H1 (cell line): ENCODE measurements at regions not wholly inside any gene's neighbourhood (a gene's known extent, or its start where the extent isn't known, plus 50 kb on each side); places are given as distances from the start of the nearest gene placed in this dataset.

Experiments
- CTCF ChIA-PET: fragments of 300-600 bp; sonication (Branson Sonifier 250); formaldehyde crosslinking; loops from one replicate; lab custom pipeline; 2021; ENCODE audit not compliant: partially characterized antibody; lab: Charles Lee
- POLR2A ChIA-PET: fragments of 300-600 bp; sonication (Branson Sonifier 250); formaldehyde crosslinking; loops from one replicate; lab custom pipeline; 2021; ENCODE audit warnings: inconsistent platforms; ENCODE audit not compliant: partially characterized antibody; lab: Charles Lee
- DNase-seq, 2 experiments: peaks; one replicate each; pipeline versions ENCODE4 v3.0.0 to v3.0.0-alpha.2; 2010 to 2022; ENCODE audit warnings: low spot score in 2 of 2, low read depth in 1 of 2, mixed read lengths in 1 of 2
- FAIRE-seq: peaks from 2 replicates; lab custom pipeline; 2011; peaks lifted over from hg19 to GRCh38; lab: Jason Lieb, UNC
- H2AFZ ChIP-seq: 2 replicates; pipeline ENCODE4 v1.8.1; 2012; ENCODE audit warnings: low read length, inconsistent platforms
- H2AK5ac ChIP-seq: 2 replicates; pipeline ENCODE4 v1.6.1; 2013; ENCODE audit warnings: low read depth, low read length
- H2BK120ac ChIP-seq: replicated peaks from 2 replicates; pipeline ENCODE3; 2013; ENCODE audit warnings: low read depth, low read length, inconsistent platforms
- H2BK12ac ChIP-seq: 2 replicates; pipeline ENCODE4 v1.6.1; 2013; ENCODE audit warnings: low read depth, low read length
- H2BK15ac ChIP-seq: 2 replicates; pipeline ENCODE4 v1.6.1; 2013; ENCODE audit warnings: low read length
- H2BK20ac ChIP-seq: 2 replicates; pipeline ENCODE4 v1.6.1; 2013; ENCODE audit warnings: low read length
- H2BK5ac ChIP-seq: 2 replicates; pipeline ENCODE4 v1.6.1; 2013; ENCODE audit warnings: low read depth, low read length
- H3K14ac ChIP-seq: 2 replicates; pipeline ENCODE4 v1.6.1; 2013; ENCODE audit warnings: inconsistent platforms; ENCODE audit not compliant: insufficient read length
- H3K18ac ChIP-seq: 2 replicates; pipeline ENCODE4 v1.6.1; 2013; ENCODE audit warnings: low read length; ENCODE audit errors: extremely low read depth
- H3K23ac ChIP-seq: 2 replicates; pipeline ENCODE4 v1.6.1; 2013; ENCODE audit warnings: inconsistent platforms; ENCODE audit not compliant: insufficient read length
- H3K23me2 ChIP-seq: 2 replicates; pipeline ENCODE4 v1.6.1; 2013; ENCODE audit warnings: low read depth, low read length
- H3K27ac ChIP-seq: 2 replicates; pipeline ENCODE4 v1.6.1; 2011; ENCODE audit warnings: low read depth, low read length, inconsistent platforms
- H3K27me3 ChIP-seq, 4 experiments: replicated peaks in 1 of 4; 1 replicate in 1 of 4; 2 replicates in 3 of 4; pipeline versions ENCODE4 v1.6.1 to v1.8.1; 2011 to 2013; ENCODE audit warnings: low read length in 3 of 4, mild to moderate bottlenecking in 3 of 4, inconsistent platforms in 2 of 4, mixed read lengths in 2 of 4, moderate library complexity in 1 of 4; ENCODE audit not compliant: control insufficient read depth in 3 of 4, insufficient read depth in 3 of 4; ENCODE audit errors: extremely low read depth in 1 of 4
- H3K36me3 ChIP-seq, 4 experiments: 2 replicates each; pipeline versions ENCODE4 v1.6.1 to v1.8.1; 2011 to 2013; ENCODE audit warnings: mild to moderate bottlenecking in 4 of 4, low read length in 3 of 4, moderate library complexity in 2 of 4, control low read depth in 1 of 4, inconsistent platforms in 1 of 4; ENCODE audit not compliant: insufficient read depth in 4 of 4, control insufficient read depth in 2 of 4
- H3K4ac ChIP-seq: replicated peaks from 2 replicates; pipeline ENCODE3; 2013; ENCODE audit warnings: low read length, low read depth, mixed read lengths, inconsistent platforms; ENCODE audit not compliant: insufficient read length
- H3K4me1 ChIP-seq, 4 experiments: replicated peaks in 1 of 4; 1 replicate in 1 of 4; 2 replicates in 3 of 4; pipeline versions ENCODE4 v1.6.1 to v1.8.1; 2011 to 2013; ENCODE audit warnings: low read length in 3 of 4, inconsistent platforms in 2 of 4, mixed read lengths in 1 of 4; ENCODE audit not compliant: insufficient read depth in 4 of 4, control insufficient read depth in 3 of 4
- H3K4me2 ChIP-seq, 2 experiments: 2 replicates each; pipeline versions ENCODE4 v1.6.1 to v1.8.1; 2011 to 2013; ENCODE audit warnings: low read depth in 2 of 2, low read length in 2 of 2, control low read depth in 1 of 2, inconsistent platforms in 1 of 2, mild to moderate bottlenecking in 1 of 2; ENCODE audit not compliant: insufficient read depth in 1 of 2
- H3K4me3 ChIP-seq, 4 experiments: fragments of 200-600, 300-600 bp in 1 of 4; sonication (generic), shearing (Covaris generic), sonication (Bioruptor Twin) in 1 of 4; 2 replicates each; pipeline versions ENCODE4 v1.5.1 to v1.8.1; 2011 to 2016; ENCODE audit warnings: low read length in 4 of 4, low read depth in 3 of 4, control low read depth in 2 of 4, inconsistent platforms in 2 of 4, mild to moderate bottlenecking in 2 of 4, mixed read lengths in 1 of 4, moderate library complexity in 1 of 4; ENCODE audit not compliant: insufficient read depth in 2 of 4; ENCODE audit errors: extremely low read depth in 1 of 4
- H3K56ac ChIP-seq: replicated peaks from 2 replicates; pipeline ENCODE3; 2013; ENCODE audit warnings: low read depth, mild to moderate bottlenecking, mixed read lengths, low read length, inconsistent platforms; ENCODE audit not compliant: insufficient read length
- H3K79me1 ChIP-seq: 2 replicates; pipeline ENCODE4 v1.6.1; 2013; ENCODE audit warnings: low read depth, low read length, control low read depth
- H3K79me2 ChIP-seq, 2 experiments: 2 replicates each; pipeline versions ENCODE4 v1.6.1 to v1.8.1; 2012 to 2013; ENCODE audit warnings: low read length in 2 of 2, mild to moderate bottlenecking in 2 of 2, inconsistent platforms in 1 of 2; ENCODE audit not compliant: insufficient read depth in 2 of 2, control insufficient read depth in 1 of 2
- H3K9ac ChIP-seq, 4 experiments: replicated peaks in 1 of 4; 1 replicate in 1 of 4; 2 replicates in 3 of 4; pipeline versions ENCODE4 v1.6.1 to v1.8.1; 2011 to 2013; ENCODE audit warnings: low read depth in 3 of 4, low read length in 3 of 4, control low read depth in 2 of 4, mild to moderate bottlenecking in 2 of 4, moderate library complexity in 2 of 4, inconsistent platforms in 1 of 4; ENCODE audit errors: extremely low read depth in 1 of 4
- H3K9me3 ChIP-seq, 2 experiments: 2 replicates each; pipeline versions ENCODE4 v1.6.1 to v1.8.1; 2012 to 2013; ENCODE audit warnings: mild to moderate bottlenecking in 2 of 2, moderate library complexity in 2 of 2, control low read depth in 1 of 2, inconsistent platforms in 1 of 2, low read depth in 1 of 2, low read length in 1 of 2, mixed read lengths in 1 of 2; ENCODE audit not compliant: insufficient read depth in 2 of 2
- H4K20me1 ChIP-seq, 2 experiments: replicated peaks in 1 of 2; 2 replicates each; pipeline versions ENCODE3 to v1.8.1; 2011 to 2013; ENCODE audit warnings: inconsistent platforms in 2 of 2, low read length in 2 of 2, mild to moderate bottlenecking in 1 of 2; ENCODE audit not compliant: insufficient read depth in 2 of 2, control insufficient read depth in 1 of 2
- H4K5ac ChIP-seq: 2 replicates; pipeline ENCODE4 v1.6.1; 2013; ENCODE audit warnings: low read length, low read depth, mixed read lengths, inconsistent platforms; ENCODE audit not compliant: insufficient read length
- H4K8ac ChIP-seq: 2 replicates; pipeline ENCODE4 v1.8.0; 2013; ENCODE audit warnings: mild to moderate bottlenecking, moderate library complexity, low read length, inconsistent platforms; ENCODE audit not compliant: insufficient read depth; ENCODE audit errors: extremely low read depth
- H4K91ac ChIP-seq: replicated peaks from 2 replicates; pipeline ENCODE3; 2013; ENCODE audit warnings: low read length, mixed read lengths, inconsistent platforms; ENCODE audit not compliant: insufficient read length
- CHD2 ChIP-seq: IDR thresholded peaks from 2 replicates; pipeline ENCODE4 v1.6.1; 2012; ENCODE audit warnings: low read length, improper control_type of control experiment
- EZH2 ChIP-seq: fragments of 200-600 bp; sonication (generic); IDR thresholded peaks from 2 replicates; pipeline ENCODE4 v1.7.1; 2012; ENCODE audit warnings: low read depth, mild to moderate bottlenecking, moderate library complexity, low read length, inconsistent platforms; ENCODE audit not compliant: severe bottlenecking
- RAD21 ChIP-seq, 2 experiments: IDR thresholded peaks in 1 of 2; conservative IDR thresholded peaks in 1 of 2; 2 replicates each; pipeline ENCODE4 v1.6.1; 2011; ENCODE audit warnings: low read depth in 2 of 2, low read length in 2 of 2, improper control_type of control experiment in 1 of 2, inconsistent platforms in 1 of 2, mild to moderate bottlenecking in 1 of 2, moderate library complexity in 1 of 2
- RFX5 ChIP-seq: IDR thresholded peaks from 2 replicates; pipeline ENCODE4 v1.6.1; 2011; ENCODE audit warnings: low read depth, low read length, improper control_type of control experiment, borderline replicate concordance
- SIRT6 ChIP-seq: IDR thresholded peaks from one replicate; pipeline ENCODE4 v1.7.1; 2012; ENCODE audit warnings: low read length, inconsistent platforms
- SP1 ChIP-seq: IDR thresholded peaks from 2 replicates; pipeline ENCODE4 v1.6.1; 2011; ENCODE audit warnings: low read depth, low read length
- ZNF274 ChIP-seq: IDR thresholded peaks from 2 replicates; pipeline ENCODE4 v1.7.0; 2012; ENCODE audit warnings: low read length, borderline replicate concordance; ENCODE audit errors: extremely low read depth
- WGBS, 2 experiments: shearing (Covaris generic) in 1 of 2; methylation state at CpG; one replicate each; pipeline versions ENCODE4 v1.1.6 to v1.1.7; 2013 to 2015; ENCODE audit warnings: low lambda C conversion rate in 2 of 2, mixed read lengths in 2 of 2, inconsistent platforms in 1 of 2, low coverage in 1 of 2, missing lambda C conversion rate in 1 of 2; ENCODE audit not compliant: insufficient replicate concordance in 2 of 2, insufficient coverage in 1 of 2, insufficient read length in 1 of 2; ENCODE audit errors: extremely low coverage in 1 of 2, missing lambda C conversion rate in 1 of 2; 5-methylcytosine and 5-hydroxymethylcytosine counted together
- TF ChIP-seq, protein P1 (sequence below): IDR thresholded peaks from 2 replicates; pipeline ENCODE4 v1.6.1; 2012; ENCODE audit warnings: inconsistent platforms

DNA sequence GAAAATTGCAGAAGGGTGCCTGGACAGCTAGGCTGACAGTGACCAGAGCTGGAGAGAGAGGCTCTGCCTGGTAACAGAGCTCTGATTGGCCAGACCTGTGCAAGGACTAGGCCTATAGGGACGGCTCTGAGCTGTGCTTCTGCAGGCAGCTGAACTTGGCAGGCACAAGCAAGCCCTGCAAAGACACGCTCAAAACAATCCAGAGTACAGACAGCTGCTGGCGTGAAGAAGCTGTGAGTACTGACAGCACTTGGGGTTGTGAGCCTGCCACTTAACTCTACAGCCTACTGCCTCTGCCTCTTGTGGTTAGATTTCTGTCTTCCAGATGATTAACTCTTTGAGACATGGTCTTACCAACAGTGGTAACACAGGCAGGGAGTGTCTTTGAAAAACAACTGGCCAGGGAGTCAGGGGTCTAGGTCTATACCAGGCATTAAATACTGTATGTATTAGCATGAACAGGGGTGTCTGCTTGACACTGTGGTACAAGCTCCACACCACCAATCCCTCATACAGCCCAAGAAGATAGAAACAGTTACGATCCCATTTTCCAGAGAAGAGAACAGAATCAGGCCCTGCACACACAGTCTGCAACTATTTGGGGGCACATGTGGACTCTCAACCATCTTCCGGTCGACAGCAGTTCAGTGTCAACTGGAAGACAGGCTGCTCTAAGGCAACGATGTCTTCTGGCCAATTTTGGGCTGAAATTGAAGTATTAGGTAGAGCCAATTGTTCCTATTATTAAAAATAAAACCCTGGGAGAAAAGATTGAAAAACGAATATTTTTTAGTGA, 568.4 kb downstream of the TNS1 start:
- H3K23me2 ChIP-seq = no peaks in the 10 kb centered on the region
- H3K79me2 ChIP-seq = no peaks in the 10 kb centered on the region
- no peak overlapping the region for H3K14ac ChIP-seq
- H4K91ac ChIP-seq = no peak overlapping the region
- CTCF ChIA-PET = no interaction called here
- H3K56ac ChIP-seq = no peak overlapping the region
- WGBS, 2 experiments = 71% methylated on average over 8 of the region's 8 CpGs; no CpG with 5 or more reads in 1 of the 2 experiments
- H3K9ac ChIP-seq = no peak overlapping the region
- peak overlapping the region; percentile 77 for H2AFZ ChIP-seq
- no peak overlapping the region; the same call in 1 of the 2 replicates for H2BK20ac ChIP-seq
- H3K79me1 ChIP-seq = no peaks in the 10 kb centered on the region
- no peak overlapping the region for H2BK120ac ChIP-seq
- peaks cover 0 to 16% (median 7%) of the 10 kb centered on the region in 4 experiments; a peak in 5 of 7 replicates for H3K4me1 ChIP-seq
- H4K5ac ChIP-seq = no peak overlapping the region
- no peaks in the 10 kb centered on the region for H3K36me3 ChIP-seq
- DNase-seq (peak; percentile 65 to 67), FAIRE-seq (peak; percentile 85)
- no peak overlapping the region for H3K4me3 ChIP-seq
- H2BK15ac ChIP-seq = no peak overlapping the region
- no peaks in the 10 kb centered on the region for H3K9me3 ChIP-seq
- no peaks in the 10 kb centered on the region for H3K27me3 ChIP-seq
- peak overlapping the region; percentile 23 to 49; a peak in 2 of 4 replicates for H3K4me2 ChIP-seq
- POLR2A ChIA-PET = no interaction called here
- no peak overlapping the region for H2AK5ac ChIP-seq
- H2BK12ac ChIP-seq = peak overlapping the region; percentile 31; the same call in 1 of the 2 replicates
- H4K8ac ChIP-seq = no peak overlapping the region
- H2BK5ac ChIP-seq = no peak overlapping the region
- no peak for TF ChIP-seq ZNF274
- peak; percentile 73 for TF ChIP-seq SP1
- peak; percentile 97 for TF ChIP-seq RFX5
- TF ChIP-seq, protein P1, sequence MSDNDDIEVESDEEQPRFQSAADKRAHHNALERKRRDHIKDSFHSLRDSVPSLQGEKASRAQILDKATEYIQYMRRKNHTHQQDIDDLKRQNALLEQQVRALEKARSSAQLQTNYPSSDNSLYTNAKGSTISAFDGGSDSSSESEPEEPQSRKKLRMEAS = 0 out of 2 replicates have a peak, but pooled peaks have one; percentile 30
- TF ChIP-seq EZH2 = no peak
- TF ChIP-seq RAD21 (IDR thresholded peaks at IDR 0.05 in 1 of 2, conservative IDR thresholded peaks at IDR 0.05 in 1 of 2; ENCODE audit: low read depth in 2 of 2, low read length in 2 of 2) = 0 out of 4 replicates have a peak, but pooled peaks of 1 of the 2 experiments have one; percentile 1
- no peak for TF ChIP-seq SIRT6
- 0 out of 2 replicates have a peak, but pooled peaks have one; percentile 35 for TF ChIP-seq CHD2
- no peak overlapping the region for H3K4ac ChIP-seq
- no peak overlapping the region for H3K23ac ChIP-seq
- H3K27ac ChIP-seq = no peak overlapping the region
- no peaks in the 10 kb centered on the region for H4K20me1 ChIP-seq
- no peak overlapping the region for H3K18ac ChIP-seq
